Left renal cortex interstitium (tissue), 4 donors: ENCODE measurements at regions not wholly inside any gene's neighbourhood (a gene's known extent, or its start where the extent isn't known, plus 50 kb on each side); places are given as distances from the start of the nearest gene placed in this dataset.
"Not testable (repeated sequence)": the region's sequence is repeated elsewhere in the genome, so short reads cannot be mapped to it uniquely, and the experiment has no call there.

Experiments
- DNase-seq, 4 donors: peaks; one replicate each; pipeline ENCODE4 v3.0.0-alpha.2; 2013; ENCODE audit warnings: low read depth in 4 of 4, low spot score in 2 of 4, missing footprints in 1 of 4

GRCh38 chr18:47729356-47729755 is 201.1 kb downstream of the SMAD2 start:
- DNase-seq, result no peak

GRCh38 chr18:47728921-47729320 is 201.5 kb downstream of the SMAD2 start:
- no peak for DNase-seq

- DNase-seq, result no peak
Measured at GRCh38 chr18:47727409-47727808, 203.1 kb downstream of the SMAD2 start.

GRCh38 chr18:47726550-47726949 is 203.9 kb downstream of the SMAD2 start:
- DNase-seq, result no peak

- DNase-seq, result no peak
Measured at GRCh38 chr18:47725656-47726055, 204.8 kb downstream of the SMAD2 start.

GRCh38 chr18:47724186-47724975 is 206.1 kb downstream of the SMAD2 start:
- no peak for DNase-seq

- DNase-seq, result no peak
Measured at GRCh38 chr18:47721876-47722275, 208.6 kb downstream of the SMAD2 start.

GRCh38 chr18:47720741-47721140 is 209.7 kb downstream of the SMAD2 start:
- no peak for DNase-seq

- no peak for DNase-seq
Measured at GRCh38 chr18:47719096-47719780, 211.2 kb downstream of the SMAD2 start.

GRCh38 chr18:47718646-47719045 is 211.8 kb downstream of the SMAD2 start:
- no peak for DNase-seq

- no peak for DNase-seq
Measured at GRCh38 chr18:47717257-47717656, 213.2 kb downstream of the SMAD2 start.

- DNase-seq, result no peak
Measured at GRCh38 chr18:47716632-47717185, 213.8 kb downstream of the SMAD2 start.

GRCh38 chr18:47710451-47710850 is 220.0 kb downstream of the SMAD2 start:
- no peak for DNase-seq

GRCh38 chr18:47709556-47709955 is 220.9 kb downstream of the SMAD2 start:
- DNase-seq, result no peak

- no peak for DNase-seq
Measured at GRCh38 chr18:47708206-47708605, 222.3 kb downstream of the SMAD2 start.

GRCh38 chr18:47701134-47701533 is 229.3 kb downstream of the SMAD2 start:
- no peak for DNase-seq

- no peak for DNase-seq
Measured at GRCh38 chr18:47696870-47697269, 233.6 kb downstream of the SMAD2 start.

- no peak for DNase-seq
Measured at GRCh38 chr18:47691611-47692010, 238.8 kb downstream of the SMAD2 start.

- DNase-seq, result not testable (repeated sequence)
Measured at GRCh38 chr18:47690778-47691177, 239.7 kb downstream of the SMAD2 start.

- no peak for DNase-seq
Measured at GRCh38 chr18:47689371-47689770, 241.1 kb downstream of the SMAD2 start.

GRCh38 chr18:47686806-47687205 is 243.7 kb downstream of the SMAD2 start:
- no peak for DNase-seq

- no peak for DNase-seq
Measured at GRCh38 chr18:47683774-47684173, 246.7 kb downstream of the SMAD2 start.
